GM19397 (cell line): ENCODE measurements at regions not wholly inside any gene's neighbourhood (a gene's known extent, or its start where the extent isn't known, plus 50 kb on each side); places are given as distances from the start of the nearest gene placed in this dataset.

ENCODE experiments used
- ATAC-seq: cut with Tn5 transposase; IDR thresholded peaks from one replicate; pipeline ENCODE4 v1.9.1; 2021; ENCODE audit warnings: mild to moderate bottlenecking, moderate library complexity; ENCODE audit not compliant: unreplicated experiment

DNA sequence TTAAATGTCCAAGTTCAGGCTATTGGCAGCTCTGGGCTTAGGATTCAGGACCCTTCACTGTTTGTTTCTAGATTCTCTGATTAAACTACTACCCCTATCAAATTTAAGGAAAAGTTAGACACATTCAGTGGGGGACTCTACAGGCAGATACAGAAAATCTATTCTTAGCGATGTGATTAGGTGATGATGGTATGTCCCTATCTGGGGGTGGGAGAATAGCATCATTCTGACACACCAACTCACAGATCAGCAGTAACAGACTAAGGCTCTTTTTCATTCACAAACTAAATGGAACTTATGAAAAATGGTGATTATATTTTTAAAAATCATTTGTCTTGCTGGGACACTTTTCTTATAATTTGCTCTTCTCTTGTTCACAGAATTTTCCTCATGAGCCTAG lies 232.9 kb upstream of the CDH2 start:
- ATAC-seq, result no peak

DNA sequence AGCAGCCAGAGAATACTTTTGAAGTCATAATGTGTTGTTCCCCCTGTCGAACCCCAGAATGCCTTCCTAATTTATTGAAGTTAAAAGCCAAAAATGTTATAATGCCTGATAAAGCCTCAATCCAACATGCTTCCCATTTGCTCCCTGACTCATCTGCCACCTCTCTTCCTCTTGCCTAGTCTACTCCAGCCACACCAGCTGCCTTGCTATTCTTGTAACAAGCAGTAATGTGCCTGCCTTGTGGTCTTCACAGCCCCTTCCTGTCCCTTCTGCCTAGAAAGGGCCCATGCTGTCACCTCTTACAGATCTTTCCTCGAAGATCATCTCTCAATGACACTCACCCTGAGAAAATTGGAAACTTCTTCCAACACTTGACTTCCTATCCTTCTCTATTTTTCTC lies 231.6 kb upstream of the CDH2 start:
- ATAC-seq, result no peak

DNA sequence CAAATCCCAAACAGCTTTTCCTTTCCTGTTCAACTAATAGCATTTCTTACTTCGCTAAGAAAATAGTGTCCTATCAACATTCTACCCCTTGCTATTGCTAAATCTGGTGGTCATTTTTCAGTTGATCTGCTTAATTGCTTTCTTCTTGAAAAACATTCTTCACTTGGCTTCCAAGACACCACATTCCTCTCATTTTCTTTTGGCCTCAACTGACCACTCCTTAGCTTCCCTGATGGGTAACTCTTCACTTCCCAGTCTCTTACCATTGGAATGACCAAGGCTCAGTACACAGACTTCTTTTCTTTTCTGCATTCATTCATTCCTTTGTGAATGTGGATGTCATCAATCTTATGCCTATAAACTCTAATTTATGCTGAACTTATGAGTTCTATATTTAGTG lies 230.8 kb upstream of the CDH2 start:
- no peak for ATAC-seq

DNA sequence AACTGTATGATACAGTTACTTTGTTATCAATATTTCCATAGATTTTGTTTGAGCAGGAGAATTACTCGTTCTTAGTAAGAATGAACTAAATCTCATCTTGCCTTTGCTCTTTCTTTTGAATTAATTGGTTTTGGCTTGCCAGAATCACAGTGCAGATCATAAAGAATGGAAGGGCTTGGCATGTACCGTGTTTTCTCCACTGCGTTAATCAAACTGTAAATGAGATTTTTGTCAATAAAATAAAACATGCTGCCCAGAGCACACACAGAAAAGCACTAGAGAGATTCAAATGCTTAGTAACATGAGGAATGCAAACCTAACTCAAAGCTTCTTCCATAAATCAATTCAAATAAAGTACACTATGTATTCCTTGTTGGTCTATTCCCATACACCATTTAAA lies 229.6 kb upstream of the CDH2 start:
- no peak for ATAC-seq

DNA sequence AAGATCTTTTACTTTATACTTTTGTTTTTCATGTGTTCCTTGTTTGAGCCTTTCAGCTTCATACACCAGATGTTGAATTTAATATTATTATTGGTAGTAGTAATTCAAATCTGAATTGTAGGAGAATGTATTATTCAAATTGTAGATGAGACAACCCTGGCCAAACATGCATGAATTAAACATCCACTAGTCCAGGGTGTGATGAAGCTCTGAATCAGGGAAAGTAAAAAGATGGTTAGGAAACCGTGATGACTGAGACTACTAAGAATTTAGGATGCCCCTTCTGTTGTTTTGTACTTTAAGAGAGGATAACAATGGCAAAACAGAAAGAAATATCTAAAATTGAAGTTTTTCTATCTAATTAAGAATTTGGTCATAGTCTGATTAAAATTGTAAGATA lies 227.8 kb upstream of the CDH2 start:
- ATAC-seq, result no peak

DNA sequence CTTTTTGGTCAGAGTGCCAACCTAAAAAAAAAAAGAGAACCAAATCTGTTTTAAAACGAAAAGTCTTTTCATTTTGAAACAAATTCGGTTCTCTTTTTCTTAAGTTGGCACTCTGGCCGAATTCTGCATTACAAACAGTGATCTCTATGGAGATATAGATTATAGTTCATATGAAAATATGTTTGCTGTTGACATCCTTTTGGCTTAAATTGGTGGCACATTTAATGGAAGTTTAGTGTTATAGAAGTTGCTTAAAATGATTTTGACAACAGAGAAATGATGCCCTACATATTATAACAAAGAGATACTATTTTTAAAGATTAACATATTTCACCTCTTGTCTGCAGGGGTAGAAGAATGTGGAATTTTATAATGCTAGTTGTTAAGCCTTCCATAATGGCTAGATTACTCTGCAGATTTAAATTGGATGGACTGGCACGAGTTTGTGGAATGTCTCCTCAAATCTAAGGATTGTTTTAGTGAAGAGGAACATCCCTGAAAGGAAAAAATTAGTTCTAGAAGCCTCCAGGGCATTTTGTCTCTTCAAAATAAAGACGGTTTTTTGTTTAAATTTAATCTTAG lies 222.9 kb upstream of the CDH2 start:
- ATAC-seq, result no peak

DNA sequence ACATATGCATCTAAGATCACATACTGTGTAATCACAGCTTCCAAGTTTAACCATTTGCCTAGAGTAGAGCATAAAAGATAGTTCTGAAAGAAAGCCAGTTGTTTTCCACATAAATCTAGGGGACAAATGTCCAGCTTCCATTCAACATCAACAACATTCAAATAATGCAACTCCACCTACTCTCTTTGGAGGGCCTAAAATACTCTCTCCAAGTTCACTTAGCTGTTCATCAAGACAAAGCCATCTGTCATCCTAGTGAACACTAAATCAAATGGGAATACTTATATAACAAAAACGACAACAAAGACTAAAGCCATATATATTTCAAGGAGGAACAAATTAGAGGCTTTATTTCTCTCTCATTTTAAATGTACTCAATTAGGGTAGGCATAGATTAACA lies 221.5 kb upstream of the CDH2 start:
- no peak for ATAC-seq

DNA sequence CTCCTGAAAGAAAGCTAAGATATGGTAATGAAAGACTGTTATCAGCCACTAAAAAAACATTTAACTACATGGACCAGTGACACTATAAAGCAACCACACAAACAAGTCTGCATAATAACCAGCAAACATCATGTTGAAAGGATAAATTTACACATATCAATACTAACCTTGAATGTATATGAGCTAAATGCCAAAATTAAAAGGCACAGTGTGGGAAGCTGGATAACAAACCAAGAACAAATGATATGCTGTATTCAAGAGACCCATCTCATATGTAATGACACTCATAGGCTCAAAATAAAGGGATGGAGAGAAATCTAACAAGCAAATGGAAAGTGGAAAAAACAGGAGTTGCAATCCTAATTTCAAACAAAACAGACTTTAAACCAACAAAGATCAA lies 213.1 kb upstream of the CDH2 start:
- ATAC-seq, result no peak

DNA sequence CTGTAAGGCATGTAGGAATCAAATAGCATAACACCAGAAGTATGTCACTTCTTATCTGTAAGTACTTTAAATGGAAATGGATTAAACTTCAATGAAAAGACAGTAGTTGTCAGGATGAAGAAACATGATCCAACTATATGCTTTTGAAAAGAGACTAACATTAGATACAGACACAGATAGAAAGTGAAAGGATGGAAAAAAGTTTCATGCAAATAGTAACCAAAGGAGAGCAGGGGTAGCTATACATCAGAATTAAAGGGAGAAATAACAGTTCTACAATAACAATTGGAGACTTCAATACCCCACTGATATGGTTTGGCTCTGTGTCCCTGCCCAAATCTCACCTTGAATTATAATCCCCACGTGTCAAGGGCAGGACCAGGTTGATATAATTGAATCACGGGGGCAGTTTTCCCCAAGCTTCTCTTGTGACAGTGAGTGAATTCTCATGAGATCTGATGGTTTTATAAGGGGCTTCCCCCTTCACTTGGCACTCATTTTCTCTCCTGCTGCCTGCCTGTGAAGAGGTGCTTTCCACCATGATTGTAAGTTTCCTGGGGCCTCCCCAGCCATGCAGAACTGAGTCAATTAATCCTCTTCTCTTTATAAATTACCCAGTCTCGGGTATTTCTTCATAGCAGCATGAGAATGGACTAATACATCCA lies 205.4 kb upstream of the CDH2 start:
- ATAC-seq, result no peak

DNA sequence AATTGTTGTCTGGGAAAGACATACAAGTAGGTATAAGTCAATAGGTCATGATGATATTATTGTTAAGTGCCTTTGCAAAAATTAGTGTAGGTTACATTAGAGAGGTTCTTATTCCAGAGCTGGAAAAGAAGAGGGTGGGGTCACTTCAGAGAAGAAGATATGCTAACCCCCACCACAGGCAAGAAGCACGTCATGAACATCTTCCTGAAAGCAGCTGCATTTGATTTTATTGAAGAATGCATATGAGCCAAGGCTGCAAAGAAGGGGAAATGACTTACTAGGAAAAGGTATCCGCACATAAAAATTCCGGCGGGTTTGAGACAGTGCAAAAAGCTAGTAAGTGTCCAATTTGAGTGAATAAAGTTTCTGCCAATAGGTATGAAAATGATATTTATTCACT lies 195.3 kb upstream of the CDH2 start:
- no peak for ATAC-seq

DNA sequence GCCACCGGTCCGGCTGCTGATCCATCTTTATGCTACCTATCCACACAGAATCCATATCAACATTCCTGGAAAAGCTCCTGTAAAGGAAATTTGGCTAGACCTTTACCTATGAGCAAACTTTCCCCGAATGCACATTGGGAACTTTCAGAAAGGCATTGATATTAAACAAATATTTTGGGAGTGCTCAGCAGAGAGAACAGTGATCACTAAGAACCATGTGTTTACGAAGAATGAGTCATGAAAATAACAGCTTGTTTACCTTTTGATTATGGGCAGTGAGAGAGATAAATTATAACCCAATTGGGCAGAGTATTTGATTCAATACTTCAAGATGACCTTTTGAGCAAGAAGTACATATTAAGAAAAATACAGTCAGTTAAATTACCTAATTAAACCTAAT lies 189.7 kb upstream of the CDH2 start:
- ATAC-seq, result no peak

DNA sequence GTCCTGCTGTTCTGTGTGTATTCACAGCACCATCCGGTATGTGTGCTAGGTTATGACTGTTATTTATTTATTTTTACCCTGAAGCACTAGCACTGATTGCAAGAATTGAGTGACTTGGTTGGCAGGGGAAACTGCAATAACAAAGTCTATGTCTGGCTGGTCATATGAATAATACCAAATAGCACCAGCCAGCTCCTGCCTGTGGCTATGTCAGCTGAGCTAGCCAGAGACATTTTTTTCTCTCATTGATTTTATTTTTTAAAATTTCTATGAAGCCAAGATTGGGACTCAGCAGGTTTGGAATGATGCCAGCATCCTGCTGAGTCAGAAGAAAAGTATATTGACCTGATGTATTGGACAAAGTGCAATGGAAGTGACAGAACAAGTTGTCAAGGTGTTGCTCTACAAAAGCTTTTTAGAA lies 188.5 kb upstream of the CDH2 start:
- ATAC-seq, result no peak

DNA sequence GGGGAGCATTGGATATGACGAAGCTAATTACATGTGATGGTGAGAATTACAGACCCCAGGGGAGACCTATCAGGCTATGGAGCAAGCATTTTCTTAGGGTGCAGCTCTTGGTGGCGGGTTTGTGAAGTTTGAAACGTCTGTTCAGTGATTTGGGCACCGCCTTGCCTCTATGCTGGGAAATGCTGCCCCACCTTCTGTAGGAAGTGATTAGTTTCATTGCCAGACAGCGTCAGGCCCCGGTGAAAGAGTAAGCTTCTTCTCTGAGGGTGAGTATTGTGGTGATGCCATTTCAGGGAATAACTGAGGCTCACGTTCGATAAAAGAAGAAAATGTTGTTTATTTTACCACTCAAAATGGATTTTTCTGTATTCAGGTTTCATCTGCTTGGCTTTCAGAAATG lies 186.2 kb upstream of the CDH2 start:
- no peak for ATAC-seq

DNA sequence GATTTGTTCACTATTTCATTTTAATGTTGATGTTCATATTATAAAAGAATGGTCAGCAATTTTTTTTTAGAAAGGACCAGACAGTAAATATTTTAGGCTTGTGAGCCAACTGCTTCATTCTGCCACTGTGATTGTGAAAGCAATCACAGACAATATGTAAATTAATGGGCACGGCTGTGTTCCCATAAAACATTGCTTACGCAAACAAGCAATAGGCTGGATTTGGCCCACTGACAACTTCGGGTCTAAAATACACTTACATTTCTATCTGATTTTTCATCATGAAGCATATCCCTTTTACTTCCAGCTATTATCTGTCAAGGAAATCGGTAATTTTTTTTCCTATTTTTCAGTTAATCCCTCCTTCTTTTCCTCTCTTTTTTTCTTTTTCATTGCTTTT lies 182.2 kb upstream of the CDH2 start:
- ATAC-seq, result no peak

DNA sequence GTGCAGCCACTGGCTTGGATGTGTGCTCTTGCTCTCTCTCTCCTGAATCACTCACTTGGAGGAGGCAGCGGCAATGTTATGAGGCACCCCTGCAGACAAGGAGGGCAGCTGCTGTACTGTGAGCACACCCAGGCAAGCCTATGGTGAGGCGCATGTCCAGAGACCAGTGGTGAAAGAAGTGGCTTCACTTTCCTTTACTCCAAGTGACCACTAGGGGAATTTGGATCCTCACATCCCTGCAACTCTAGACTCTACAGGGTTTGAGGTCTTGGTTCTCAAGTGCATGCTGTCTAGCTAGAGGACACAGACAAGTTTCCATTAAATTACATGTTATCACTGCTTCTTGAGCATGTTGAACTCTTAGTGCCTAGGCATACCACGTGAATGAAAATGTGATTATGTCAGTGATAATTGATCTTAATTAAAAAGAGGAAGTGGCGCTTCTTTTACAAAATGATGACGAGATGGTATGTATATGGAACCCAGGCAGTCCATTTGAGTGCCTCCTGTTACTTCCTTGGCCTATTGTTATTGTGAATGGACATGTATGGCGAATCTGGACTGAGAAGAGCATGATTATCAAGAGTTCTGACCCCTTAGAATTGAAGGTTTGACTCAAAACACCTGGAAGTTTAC lies 181.0 kb upstream of the CDH2 start:
- ATAC-seq, result no peak

DNA sequence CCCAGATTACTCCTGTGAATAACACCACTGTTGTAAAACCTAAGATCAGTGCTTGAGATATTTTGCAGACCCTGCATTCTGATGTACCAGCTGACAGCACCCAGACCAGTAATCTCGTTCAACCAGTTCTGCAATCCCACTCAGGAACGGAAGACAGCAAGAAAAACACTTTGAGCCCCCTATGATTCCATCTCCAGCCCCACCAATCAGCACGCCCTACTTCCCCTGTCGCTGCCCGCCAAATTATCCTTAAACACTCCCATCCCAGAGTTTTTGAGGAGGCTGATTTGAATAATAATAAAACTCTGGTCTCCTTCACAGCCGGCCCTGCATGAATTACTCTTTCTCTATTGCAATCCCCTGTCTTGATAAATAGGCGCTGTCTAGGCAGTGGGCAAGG lies 173.9 kb upstream of the CDH2 start:
- no peak for ATAC-seq

DNA sequence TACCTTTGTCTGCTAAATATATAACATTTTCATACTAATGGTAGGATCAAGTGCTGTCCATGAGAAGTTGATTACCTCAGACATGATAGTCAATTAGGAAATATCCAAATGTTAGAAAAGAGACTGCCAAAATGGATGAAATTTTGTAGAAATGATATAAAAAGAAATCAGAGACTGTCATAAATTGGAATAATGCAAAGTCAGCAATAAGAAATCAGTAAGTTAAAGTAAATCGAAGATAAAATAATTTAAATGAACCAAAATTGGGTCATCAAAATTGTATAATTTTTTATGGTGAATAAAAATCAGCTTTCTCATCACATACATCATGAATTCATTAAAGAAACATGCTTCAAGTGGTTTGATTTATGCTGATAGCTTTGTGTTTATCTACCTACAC lies 165.3 kb upstream of the CDH2 start:
- no peak for ATAC-seq

DNA sequence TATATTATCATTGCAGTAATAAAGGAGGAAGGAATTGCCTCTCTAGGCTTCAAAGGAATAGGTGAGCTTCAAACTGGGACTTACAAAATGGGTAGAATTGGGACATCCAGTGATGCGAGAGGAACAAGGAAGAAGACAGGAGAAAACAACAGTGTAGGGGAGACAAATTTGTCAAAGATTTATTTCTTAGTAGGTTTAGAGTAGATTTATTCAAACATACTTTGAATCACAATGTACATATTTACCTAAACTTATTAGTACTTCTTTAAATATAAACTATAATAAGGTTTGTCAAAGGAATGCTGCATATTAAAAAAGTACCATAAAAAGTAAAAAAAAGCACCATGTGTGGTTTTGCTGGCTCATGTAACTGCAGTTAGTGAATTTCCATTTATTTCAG lies 161.4 kb upstream of the CDH2 start:
- ATAC-seq, result no peak

DNA sequence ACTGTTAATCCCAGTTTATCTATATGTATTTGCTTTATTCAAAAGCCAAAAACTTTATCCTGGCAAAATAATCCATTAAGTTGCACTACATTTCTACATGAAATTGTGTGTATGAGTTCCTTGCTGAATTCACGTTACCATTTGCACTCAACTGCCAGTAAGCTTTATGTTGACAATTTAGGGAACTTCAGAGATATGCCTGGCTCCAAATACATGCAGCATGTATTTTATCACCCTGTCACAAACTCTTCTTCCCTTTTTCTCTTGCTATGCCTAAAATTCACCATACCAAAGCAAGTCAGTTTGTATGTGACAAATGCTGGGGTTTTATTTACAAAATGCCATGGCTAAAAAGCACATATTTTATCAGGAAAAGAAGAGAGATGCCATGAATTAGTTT lies 157.6 kb upstream of the CDH2 start:
- ATAC-seq, result no peak

DNA sequence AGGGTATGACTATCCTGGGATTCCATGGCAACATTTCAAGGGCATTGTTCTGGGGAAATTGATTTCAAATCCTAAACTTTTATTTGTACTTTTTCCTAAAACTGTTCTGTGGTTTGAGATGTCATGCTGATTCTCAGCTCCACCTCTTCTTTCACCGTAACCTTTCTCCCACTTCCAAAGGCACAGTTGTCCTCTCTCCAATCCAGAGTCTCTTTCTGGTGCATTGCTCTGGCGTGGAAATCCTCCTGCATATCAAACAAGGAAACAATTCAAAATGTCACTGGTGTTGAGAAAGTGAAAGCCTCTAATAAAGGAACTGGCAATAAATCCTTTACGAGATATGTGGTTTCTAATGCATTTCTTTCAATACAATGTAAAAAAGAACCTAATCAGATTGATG lies 155.1 kb upstream of the CDH2 start:
- no peak for ATAC-seq

DNA sequence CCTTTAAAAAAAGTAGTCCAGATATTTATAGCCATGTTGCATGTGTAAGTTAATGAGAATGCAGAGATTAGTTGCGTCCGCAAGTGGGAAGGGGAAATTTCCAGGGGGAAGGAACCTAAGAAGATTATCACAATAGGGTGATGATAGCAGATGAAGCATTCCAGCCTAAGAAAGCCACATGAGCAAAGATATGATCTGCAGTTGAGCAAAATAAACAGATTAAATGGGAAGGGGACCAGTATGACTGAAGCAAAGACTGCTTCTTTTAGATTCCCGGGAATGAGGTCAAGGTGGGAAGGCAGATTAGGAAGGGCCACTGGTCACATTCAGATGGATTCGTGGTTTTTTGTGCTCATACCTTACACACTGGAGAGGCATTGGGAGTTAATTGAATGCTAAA lies 154.6 kb upstream of the CDH2 start:
- ATAC-seq, result no peak

DNA sequence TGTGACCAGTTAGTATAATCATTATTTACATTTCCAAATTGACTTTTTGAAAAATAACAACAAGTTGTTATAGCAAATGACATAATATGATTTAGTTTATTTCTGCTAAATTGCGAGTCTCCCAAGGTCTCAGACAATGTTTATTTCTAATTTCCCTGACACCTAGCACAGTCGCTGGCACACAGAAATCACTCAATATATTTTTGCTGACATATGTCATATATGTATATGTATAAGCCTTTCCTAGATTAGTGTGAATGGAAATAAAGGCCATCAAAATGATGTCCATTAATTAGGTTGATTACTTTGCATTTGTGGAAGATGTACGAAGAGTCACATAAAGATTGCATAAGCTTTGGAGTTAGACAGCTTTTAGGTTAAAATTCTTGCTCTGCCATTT lies 136.7 kb upstream of the CDH2 start:
- no peak for ATAC-seq

DNA sequence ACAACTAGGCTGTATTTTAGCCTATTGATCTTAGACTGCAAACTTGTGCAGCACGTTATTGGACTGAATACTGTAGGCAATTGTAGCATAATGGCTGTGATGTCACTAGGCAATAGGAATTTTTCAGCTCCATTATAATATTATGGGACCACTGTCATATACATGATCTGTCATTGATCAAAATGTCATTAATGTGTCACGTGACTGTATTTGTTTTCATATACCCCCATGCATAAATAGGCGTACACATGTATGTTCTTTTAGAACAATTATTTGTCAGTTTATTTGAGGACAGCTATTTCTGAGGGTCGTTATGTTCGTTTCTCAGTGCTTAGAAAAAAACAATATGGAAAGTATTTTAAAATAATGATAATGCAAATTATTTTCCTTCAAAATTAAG lies 111.9 kb upstream of the CDH2 start:
- no peak for ATAC-seq
